ENCODE measurements at regions not wholly inside any gene's neighbourhood (a gene's known extent, or its start where the extent isn't known, plus 50 kb on each side); places are given as distances from the start of the nearest gene placed in this dataset.

GRCh38 chr10:33034931-33035330 lies 76.9 kb upstream of the ITGB1 start:
- TF ChIP-seq CTCF (conservative IDR thresholded peaks at IDR 0.05; ENCODE audit: low read depth, low read length) (no peak), EZH2 (IDR thresholded peaks at IDR 0.05; ENCODE audit: borderline replicate concordance, low read depth, low read length, poor library complexity, severe bottlenecking) (no peak)
